ES-I3 (cell line): ENCODE measurements at regions not wholly inside any gene's neighbourhood (a gene's known extent, or its start where the extent isn't known, plus 50 kb on each side); places are given as distances from the start of the nearest gene placed in this dataset.

Experiments
- H3K36me3 ChIP-seq: 2 replicates; pipeline ENCODE4 v1.6.1; 2013; ENCODE audit warnings: mild to moderate bottlenecking, low read length, control low read depth, moderate library complexity; ENCODE audit not compliant: insufficient read depth
- H3K4me1 ChIP-seq: 2 replicates; pipeline ENCODE4 v1.6.1; 2013; ENCODE audit warnings: mild to moderate bottlenecking, control low read depth, low read length; ENCODE audit not compliant: insufficient read depth
- H3K9ac ChIP-seq: 2 replicates; pipeline ENCODE4 v1.6.1; 2013; ENCODE audit warnings: low read depth, mild to moderate bottlenecking, low read length, moderate library complexity
- H3K9me3 ChIP-seq: 2 replicates; pipeline ENCODE4 v1.6.1; 2013; ENCODE audit warnings: mild to moderate bottlenecking, low read length, moderate library complexity; ENCODE audit not compliant: control insufficient read depth, insufficient read depth

- H3K9ac ChIP-seq: no peak overlapping the region
- no peaks in the 10 kb centered on the region for H3K36me3 ChIP-seq
- no peaks in the 10 kb centered on the region for H3K4me1 ChIP-seq
- H3K9me3 ChIP-seq: peaks cover 7% of the 10 kb centered on the region
Measured at GRCh38 chr7:26011039-26011696, 140.8 kb upstream of the NFE2L3 start.

GRCh38 chr7:26013551-26014083 lies 138.4 kb upstream of the NFE2L3 start:
- Histone ChIP-seq H3K36me3 (no peaks in the 10 kb centered on the region), H3K4me1 (no peaks in the 10 kb centered on the region), H3K9ac (no peak overlapping the region), H3K9me3 (peaks cover 7% of the 10 kb centered on the region)

GRCh38 chr7:26022982-26023381 lies 129.0 kb upstream of the NFE2L3 start:
- Histone ChIP-seq H3K4me1 (peaks cover 8% of the 10 kb centered on the region), H3K9ac (no peak overlapping the region), H3K9me3 (no peaks in the 10 kb centered on the region), H3K36me3 (no peaks in the 10 kb centered on the region)

GRCh38 chr7:26029911-26030310 lies 122.1 kb upstream of the NFE2L3 start:
- no peaks in the 10 kb centered on the region for H3K9me3 ChIP-seq

GRCh38 chr7:26034391-26034790 lies 117.6 kb upstream of the NFE2L3 start:
- Histone ChIP-seq H3K4me1 (no peaks in the 10 kb centered on the region), H3K9me3 (no peaks in the 10 kb centered on the region), H3K36me3 (no peaks in the 10 kb centered on the region), H3K9ac (no peak overlapping the region)

More at GRCh38 chr7:26029911-26030310, 122.1 kb upstream of the NFE2L3 start:
- H3K4me1 ChIP-seq: no peaks in the 10 kb centered on the region
- no peaks in the 10 kb centered on the region for H3K36me3 ChIP-seq
- no peak overlapping the region for H3K9ac ChIP-seq

GRCh38 chr7:26035552-26035951 lies 116.4 kb upstream of the NFE2L3 start:
- Histone ChIP-seq H3K4me1 (no peaks in the 10 kb centered on the region), H3K9ac (no peak overlapping the region), H3K9me3 (no peaks in the 10 kb centered on the region), H3K36me3 (no peaks in the 10 kb centered on the region)

- Histone ChIP-seq H3K9me3 (no peaks in the 10 kb centered on the region), H3K9ac (no peak overlapping the region), H3K4me1 (no peaks in the 10 kb centered on the region), H3K36me3 (no peaks in the 10 kb centered on the region)
Measured at GRCh38 chr7:26036092-26036491, 115.9 kb upstream of the NFE2L3 start.

GRCh38 chr7:26038201-26038990 lies 113.6 kb upstream of the NFE2L3 start:
- Histone ChIP-seq H3K9ac (no peak overlapping the region), H3K4me1 (no peaks in the 10 kb centered on the region), H3K36me3 (no peaks in the 10 kb centered on the region)

GRCh38 chr7:26040085-26040484 lies 111.9 kb upstream of the NFE2L3 start:
- Histone ChIP-seq H3K36me3 (no peaks in the 10 kb centered on the region), H3K9ac (no peak overlapping the region), H3K4me1 (no peaks in the 10 kb centered on the region), H3K9me3 (no peaks in the 10 kb centered on the region)

More at GRCh38 chr7:26038201-26038990, 113.6 kb upstream of the NFE2L3 start:
- H3K9me3 ChIP-seq: no peaks in the 10 kb centered on the region

GRCh38 chr7:26042237-26042636 lies 109.8 kb upstream of the NFE2L3 start:
- H3K4me1 ChIP-seq: no peaks in the 10 kb centered on the region
- no peaks in the 10 kb centered on the region for H3K9me3 ChIP-seq
- no peaks in the 10 kb centered on the region for H3K36me3 ChIP-seq
- no peak overlapping the region for H3K9ac ChIP-seq

GRCh38 chr7:26043801-26044200 lies 108.2 kb upstream of the NFE2L3 start:
- no peaks in the 10 kb centered on the region for H3K9me3 ChIP-seq
- no peaks in the 10 kb centered on the region for H3K36me3 ChIP-seq
- H3K4me1 ChIP-seq: no peaks in the 10 kb centered on the region
- H3K9ac ChIP-seq: no peak overlapping the region

GRCh38 chr7:26044320-26044719 lies 107.7 kb upstream of the NFE2L3 start:
- H3K9me3 ChIP-seq: no peaks in the 10 kb centered on the region
- no peaks in the 10 kb centered on the region for H3K36me3 ChIP-seq
- no peak overlapping the region for H3K9ac ChIP-seq
- H3K4me1 ChIP-seq: no peaks in the 10 kb centered on the region

GRCh38 chr7:26046150-26046549 lies 105.8 kb upstream of the NFE2L3 start:
- Histone ChIP-seq H3K4me1 (no peaks in the 10 kb centered on the region), H3K9ac (no peak overlapping the region), H3K9me3 (no peaks in the 10 kb centered on the region), H3K36me3 (no peaks in the 10 kb centered on the region)

- Histone ChIP-seq H3K9me3 (no peaks in the 10 kb centered on the region; the same call in 1 of the 2 replicates), H3K4me1 (no peaks in the 10 kb centered on the region), H3K9ac (no peak overlapping the region), H3K36me3 (no peaks in the 10 kb centered on the region)
Measured at GRCh38 chr7:26046878-26047277, 105.1 kb upstream of the NFE2L3 start.

- no peaks in the 10 kb centered on the region for H3K36me3 ChIP-seq
- H3K9ac ChIP-seq: no peak overlapping the region
- no peaks in the 10 kb centered on the region; the same call in 1 of the 2 replicates for H3K9me3 ChIP-seq
- no peaks in the 10 kb centered on the region for H3K4me1 ChIP-seq
Measured at GRCh38 chr7:26048663-26049062, 103.3 kb upstream of the NFE2L3 start.
